NT2/D1 (cell line): ENCODE measurements at regions not wholly inside any gene's neighbourhood (a gene's known extent, or its start where the extent isn't known, plus 50 kb on each side); places are given as distances from the start of the nearest gene placed in this dataset.

Experiments used
- DNase-seq: peaks from one replicate; pipeline ENCODE4 v3.0.0-alpha.2; 2011; ENCODE audit warnings: low read depth, low spot score
- H3K27me3 ChIP-seq: 2 replicates; pipeline ENCODE4 v1.6.0; 2011; ENCODE audit warnings: mild to moderate bottlenecking; ENCODE audit not compliant: insufficient read length, insufficient read depth
- H3K36me3 ChIP-seq: 2 replicates; pipeline ENCODE4 v1.6.1; 2011; ENCODE audit warnings: mild to moderate bottlenecking, low read length, mixed read lengths; ENCODE audit not compliant: insufficient read depth, insufficient read length
- H3K4me1 ChIP-seq: 2 replicates; pipeline ENCODE4 v1.5.1; 2011; ENCODE audit not compliant: insufficient read depth, insufficient read length
- H3K4me3 ChIP-seq: 2 replicates; pipeline ENCODE4 v1.5.1; 2011; ENCODE audit warnings: low read depth; ENCODE audit not compliant: insufficient read length
- H3K9ac ChIP-seq: 2 replicates; pipeline ENCODE4 v1.6.0; 2011; ENCODE audit warnings: low read depth; ENCODE audit not compliant: insufficient read length
- H3K9me3 ChIP-seq: 2 replicates; pipeline ENCODE4 v1.5.1; 2011; ENCODE audit warnings: mild to moderate bottlenecking, low read length; ENCODE audit not compliant: insufficient read depth
- SUZ12 ChIP-seq: IDR thresholded peaks from 2 replicates; pipeline ENCODE4 v1.6.1; 2011; ENCODE audit not compliant: insufficient read length, insufficient read depth; ENCODE audit errors: extremely low read depth
- YY1 ChIP-seq: IDR thresholded peaks from 2 replicates; pipeline ENCODE4 v1.6.1; 2011; ENCODE audit not compliant: insufficient read length, insufficient read depth
- ZNF274 ChIP-seq: IDR thresholded peaks from 2 replicates; pipeline ENCODE4 v1.6.1; 2011; ENCODE audit warnings: mild to moderate bottlenecking, low read depth, low read length

- peaks cover 6% of the 10 kb centered on the region for H3K36me3 ChIP-seq
- no peaks in the 10 kb centered on the region for H3K9me3 ChIP-seq
- no peak for DNase-seq
- H3K9ac ChIP-seq: no peak overlapping the region
- TF ChIP-seq ZNF274 (no peak), SUZ12 (no peak), YY1 (no peak)
- no peak overlapping the region for H3K4me3 ChIP-seq
- no peaks in the 10 kb centered on the region for H3K4me1 ChIP-seq
- H3K27me3 ChIP-seq: no peaks in the 10 kb centered on the region
Measured at GRCh38 chr6:100153636-100154275, 159.7 kb upstream of the MCHR2 start.

DNA sequence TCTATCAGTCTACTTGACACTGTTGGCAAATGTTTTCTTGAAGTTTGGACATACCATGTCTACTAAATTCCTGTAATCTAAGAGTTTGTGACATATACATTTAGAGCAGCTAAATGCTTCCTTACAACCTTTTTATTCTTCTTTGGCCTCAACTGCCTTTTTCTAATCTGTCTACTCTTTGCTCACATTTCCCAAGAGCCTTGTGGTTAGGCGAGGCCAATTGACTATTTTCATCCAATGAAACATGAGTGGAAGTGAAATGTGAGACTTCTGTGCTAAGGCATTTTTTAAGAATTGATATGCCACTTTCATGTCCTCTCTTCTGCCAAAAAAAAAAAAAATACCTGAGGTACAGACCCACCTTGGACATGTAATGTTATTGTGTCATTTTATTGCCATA, 158.2 kb upstream of the MCHR2 start:
- no peak for TF ChIP-seq SUZ12
- no peak for TF ChIP-seq ZNF274
- no peak for TF ChIP-seq YY1
- peaks cover 6% of the 10 kb centered on the region for H3K36me3 ChIP-seq
- no peaks in the 10 kb centered on the region for H3K27me3 ChIP-seq
- no peaks in the 10 kb centered on the region for H3K9me3 ChIP-seq
- H3K4me1 ChIP-seq: no peaks in the 10 kb centered on the region
- no peak overlapping the region for H3K9ac ChIP-seq
- DNase-seq: no peak
- no peak overlapping the region for H3K4me3 ChIP-seq

GRCh38 chr6:100144991-100145390, 151.0 kb upstream of the MCHR2 start:
- Histone ChIP-seq H3K4me1 (no peaks in the 10 kb centered on the region), H3K9me3 (no peaks in the 10 kb centered on the region), H3K27me3 (no peaks in the 10 kb centered on the region), H3K4me3 (no peak overlapping the region), H3K36me3 (peaks cover 2% of the 10 kb centered on the region), H3K9ac (no peak overlapping the region)
- DNase-seq: no peak
- TF ChIP-seq ZNF274 (no peak), SUZ12 (no peak), YY1 (no peak)

GRCh38 chr6:100138346-100139022, 144.5 kb upstream of the MCHR2 start:
- Histone ChIP-seq H3K9me3 (no peaks in the 10 kb centered on the region), H3K4me3 (no peak overlapping the region), H3K27me3 (no peaks in the 10 kb centered on the region), H3K4me1 (no peaks in the 10 kb centered on the region), H3K9ac (no peak overlapping the region), H3K36me3 (peaks cover 4% of the 10 kb centered on the region)
- TF ChIP-seq ZNF274 (no peak), YY1 (no peak), SUZ12 (no peak)
- no peak for DNase-seq

GRCh38 chr6:100137759-100138158, 143.7 kb upstream of the MCHR2 start:
- H3K9ac ChIP-seq: no peak overlapping the region

DNA sequence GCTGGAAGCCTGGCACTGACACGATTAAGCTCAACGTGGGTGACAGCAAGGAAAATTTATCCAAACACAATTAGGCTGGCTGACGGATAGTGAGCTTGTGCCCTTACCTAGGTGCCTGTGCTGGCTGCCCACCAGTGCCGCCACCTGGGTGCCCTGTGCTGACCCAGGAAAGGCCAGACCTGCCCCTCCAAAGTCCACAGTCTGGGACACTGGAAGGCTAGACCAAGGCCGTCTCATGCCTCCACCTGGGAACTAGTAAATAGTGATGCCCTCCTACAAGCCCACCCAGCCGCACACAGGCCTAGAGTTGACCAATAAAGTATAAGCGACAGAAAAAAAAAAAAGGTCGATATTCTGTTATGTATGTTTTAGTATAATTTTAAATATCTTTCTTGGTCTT, 142.6 kb upstream of the MCHR2 start:
- Histone ChIP-seq H3K4me3 (no peak overlapping the region), H3K36me3 (peaks cover 4% of the 10 kb centered on the region), H3K27me3 (no peaks in the 10 kb centered on the region), H3K9ac (no peak overlapping the region), H3K4me1 (no peaks in the 10 kb centered on the region), H3K9me3 (no peaks in the 10 kb centered on the region)
- TF ChIP-seq SUZ12: no peak
- no peak for TF ChIP-seq YY1
- TF ChIP-seq ZNF274: no peak
- no peak for DNase-seq

More at GRCh38 chr6:100137759-100138158, 143.7 kb upstream of the MCHR2 start:
- Histone ChIP-seq H3K36me3 (peaks cover 4% of the 10 kb centered on the region), H3K4me3 (no peak overlapping the region), H3K27me3 (no peaks in the 10 kb centered on the region), H3K4me1 (no peaks in the 10 kb centered on the region), H3K9me3 (no peaks in the 10 kb centered on the region)
- no peak for DNase-seq
- TF ChIP-seq YY1 (no peak), ZNF274 (no peak), SUZ12 (no peak)

- Histone ChIP-seq H3K27me3 (no peaks in the 10 kb centered on the region), H3K4me1 (no peaks in the 10 kb centered on the region), H3K9me3 (no peaks in the 10 kb centered on the region), H3K4me3 (no peak overlapping the region), H3K9ac (no peak overlapping the region), H3K36me3 (peaks cover 4% of the 10 kb centered on the region)
- TF ChIP-seq ZNF274: no peak
- TF ChIP-seq SUZ12: no peak
- no peak for TF ChIP-seq YY1
- DNase-seq: no peak
Measured at GRCh38 chr6:100135977-100136376, 142.0 kb upstream of the MCHR2 start.
